Iris pigment epithelial cell (primary cell): ENCODE measurements at regions not wholly inside any gene's neighbourhood (a gene's known extent, or its start where the extent isn't known, plus 50 kb on each side); places are given as distances from the start of the nearest gene placed in this dataset.
"Not testable (repeated sequence)": the region's sequence is repeated elsewhere in the genome, so short reads cannot be mapped to it uniquely, and the experiment has no call there.

ENCODE experiments used
- DNase-seq: peaks from one replicate; pipeline ENCODE4 v3.0.0-alpha.2; 2011; ENCODE audit warnings: low read depth

GRCh38 chr3:101998256-101998926 is 149.1 kb downstream of the NFKBIZ start:
- no peak for DNase-seq

GRCh38 chr3:101999177-101999779 is 150.0 kb downstream of the NFKBIZ start:
- DNase-seq: no peak

- DNase-seq: no peak
These were observed 151.4 kb downstream of the NFKBIZ start for GRCh38 chr3:102000620-102001209.

DNA sequence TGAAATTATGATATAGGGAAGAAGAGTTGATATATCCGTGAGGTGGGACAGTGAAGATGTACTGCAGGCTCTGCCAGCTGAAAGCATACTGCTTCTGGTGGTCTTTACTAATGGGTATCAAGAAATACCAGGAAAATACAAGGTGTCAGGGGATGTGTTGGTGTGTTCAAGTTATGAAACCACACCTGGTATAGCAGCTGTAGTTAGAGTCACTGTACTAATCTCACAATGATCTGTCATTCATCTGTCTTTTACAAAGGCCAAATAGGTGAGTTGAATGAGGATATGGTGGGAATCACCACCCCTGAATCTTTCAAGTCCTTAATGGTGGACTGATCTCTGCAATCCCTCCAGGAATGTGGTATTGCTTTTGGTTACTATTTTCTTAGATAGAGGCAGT is 152.7 kb downstream of the NFKBIZ start:
- DNase-seq: no peak

- no peak for DNase-seq
These were observed 155.2 kb downstream of the NFKBIZ start for GRCh38 chr3:102004561-102004960.

DNA sequence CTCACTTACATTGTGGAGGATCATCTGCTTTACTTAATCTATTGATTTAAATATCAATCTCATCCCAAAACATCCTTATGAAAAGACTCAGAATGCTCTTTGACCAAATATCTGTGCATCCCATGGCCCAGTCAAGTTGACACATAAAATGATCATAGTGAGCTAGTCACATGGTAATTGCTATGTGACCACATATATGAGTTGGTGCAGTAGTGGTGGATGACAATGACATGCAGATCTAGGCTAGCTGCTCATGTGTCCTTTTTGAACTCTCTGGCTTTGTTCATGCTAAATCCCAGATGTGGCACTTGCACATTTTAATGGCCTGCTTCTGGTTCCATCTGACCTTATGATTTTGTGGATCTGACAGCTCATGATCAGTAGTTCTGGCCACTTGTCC is 156.2 kb downstream of the NFKBIZ start:
- DNase-seq: no peak

GRCh38 chr3:102006812-102007485 is 157.6 kb downstream of the NFKBIZ start:
- DNase-seq: peak; percentile 99

GRCh38 chr3:102008436-102008835 is 159.1 kb downstream of the NFKBIZ start:
- DNase-seq: not testable (repeated sequence)

DNA sequence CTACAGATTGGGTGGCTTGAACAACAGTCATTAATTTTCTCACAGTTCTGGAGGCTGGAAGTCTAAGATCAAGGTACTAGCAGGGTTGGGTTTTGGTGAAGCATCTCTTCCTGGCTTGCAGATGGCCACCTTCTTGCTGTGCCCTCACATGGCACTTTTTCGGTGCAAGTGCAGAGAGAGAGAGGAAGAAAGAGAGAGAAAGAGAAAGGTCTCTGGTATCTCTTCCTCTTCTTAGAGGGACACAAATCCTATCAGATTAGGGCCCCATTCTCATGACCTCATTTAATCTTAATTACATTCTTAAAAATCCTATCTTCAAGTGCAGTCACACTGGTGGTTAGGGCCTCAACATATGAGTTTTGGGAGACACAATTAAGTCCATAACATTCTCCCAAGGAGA is 167.1 kb downstream of the NFKBIZ start:
- DNase-seq: no peak

GRCh38 chr3:102017784-102018183 is 168.5 kb downstream of the NFKBIZ start:
- no peak for DNase-seq

DNA sequence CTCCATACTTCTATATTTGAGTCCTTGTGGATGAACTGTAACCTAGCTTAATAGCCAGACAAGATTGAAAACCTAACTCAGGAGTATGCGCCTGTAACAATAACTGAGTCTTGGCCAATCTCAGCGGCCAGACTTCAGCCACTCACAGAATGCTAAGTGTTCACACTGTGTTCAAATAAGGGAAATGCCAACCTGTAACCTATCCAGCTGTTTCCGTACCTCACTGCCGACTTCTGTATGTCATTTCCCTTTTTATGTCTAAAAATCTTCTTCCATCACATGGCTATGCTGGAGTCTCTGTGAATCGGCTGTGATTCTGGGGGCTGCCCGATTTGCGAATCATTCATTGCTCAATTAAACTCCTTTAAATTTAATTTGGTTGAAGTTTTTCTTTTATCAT is 169.2 kb downstream of the NFKBIZ start:
- DNase-seq: no peak

GRCh38 chr3:102020735-102021134 is 171.4 kb downstream of the NFKBIZ start:
- DNase-seq: no peak

GRCh38 chr3:102024270-102024904 is 175.1 kb downstream of the NFKBIZ start:
- no peak for DNase-seq

DNA sequence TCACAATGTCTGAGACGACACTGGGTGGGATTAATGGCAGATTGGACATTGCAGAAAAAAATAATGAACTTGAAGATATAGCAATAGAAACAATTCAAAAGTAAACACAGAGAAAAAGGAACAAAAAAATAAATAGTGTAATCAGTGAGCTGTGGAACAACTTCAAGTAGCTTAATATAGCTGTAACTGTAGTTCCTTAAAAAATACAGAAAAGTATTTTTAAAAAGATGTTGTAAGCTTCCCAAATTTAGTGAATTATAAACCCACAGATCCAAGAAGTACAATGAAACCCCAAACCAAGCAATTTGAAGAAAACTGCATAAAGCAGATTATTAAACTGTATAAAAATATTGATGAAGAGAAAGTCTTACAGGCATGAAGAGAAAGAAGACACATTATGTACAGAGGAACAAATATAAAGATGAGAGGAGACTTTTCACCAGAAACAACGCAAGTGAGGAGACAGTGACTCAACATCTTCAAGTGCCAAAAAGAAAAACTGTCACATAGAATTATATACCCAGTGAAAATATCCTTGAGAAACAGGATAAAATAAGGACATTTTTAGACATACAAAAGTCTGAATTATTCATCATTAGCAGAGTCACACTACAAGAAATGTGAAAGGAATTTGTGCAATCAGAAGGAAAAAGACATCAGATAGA is 176.4 kb downstream of the NFKBIZ start:
- no peak for DNase-seq

DNA sequence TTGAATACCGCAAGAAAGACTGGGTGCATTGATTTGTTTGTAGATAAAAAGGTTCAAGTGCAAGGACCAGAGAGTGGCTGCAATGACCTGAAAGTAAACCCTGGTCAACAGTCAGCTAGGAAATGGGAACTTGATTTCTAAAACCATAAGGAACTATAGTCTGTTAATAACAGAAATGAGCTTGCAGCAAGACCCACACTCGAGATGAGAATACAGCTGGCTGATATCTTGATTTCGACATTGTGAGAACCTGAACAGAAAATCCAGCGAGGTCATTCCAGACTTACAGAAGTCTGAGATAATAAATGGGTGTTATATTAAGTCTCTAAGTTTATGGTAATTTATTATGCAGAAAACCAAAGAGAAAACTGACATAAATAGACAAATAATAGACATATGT is 177.3 kb downstream of the NFKBIZ start:
- DNase-seq: no peak

DNA sequence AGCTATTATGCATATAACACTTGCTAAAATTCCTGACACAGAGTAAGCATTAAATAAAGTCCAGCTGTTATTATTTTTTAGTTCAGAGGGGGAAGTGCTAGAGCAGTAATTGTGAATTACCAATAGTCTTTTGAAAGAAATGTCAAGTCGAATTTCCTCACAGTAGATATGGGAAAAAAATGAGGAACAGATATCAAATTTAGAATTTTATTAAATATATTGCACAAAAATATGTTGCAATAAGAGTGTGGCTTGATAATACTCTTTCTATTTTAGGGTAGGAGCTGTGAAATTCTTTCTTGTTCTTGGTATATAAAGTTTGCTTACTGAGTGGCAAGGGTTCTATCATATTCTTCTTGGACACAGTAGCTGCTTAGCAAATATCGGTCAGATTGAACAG is 181.3 kb downstream of the NFKBIZ start:
- DNase-seq: no peak

GRCh38 chr3:102031834-102032233 is 182.5 kb downstream of the NFKBIZ start:
- DNase-seq: no peak

GRCh38 chr3:102032491-102033383 is 183.4 kb downstream of the NFKBIZ start:
- DNase-seq: no peak

GRCh38 chr3:102034639-102035451 is 185.5 kb downstream of the NFKBIZ start:
- DNase-seq: no peak

DNA sequence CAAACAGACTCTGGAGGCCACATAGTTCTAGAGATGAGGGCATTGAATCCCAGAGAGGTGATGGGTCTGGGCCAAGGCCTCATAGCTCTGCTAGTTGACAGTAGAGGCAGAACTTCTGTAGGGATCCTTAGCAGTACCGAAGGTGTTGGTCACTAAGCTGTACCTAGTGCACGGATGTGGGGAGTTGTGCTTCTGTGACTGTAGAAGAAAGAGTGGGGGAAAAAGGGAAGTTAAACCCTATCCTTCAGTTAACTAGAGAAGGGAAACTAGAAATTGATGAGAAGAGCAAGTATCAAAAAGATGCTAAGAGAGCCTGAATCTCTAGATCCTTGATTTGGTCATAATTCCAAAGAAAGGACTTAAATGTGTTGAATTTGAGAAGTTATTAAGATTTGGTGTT is 186.7 kb downstream of the NFKBIZ start:
- no peak for DNase-seq
